ENCODE measurements at regions not wholly inside any gene's neighbourhood (a gene's known extent, or its start where the extent isn't known, plus 50 kb on each side); places are given as distances from the start of the nearest gene placed in this dataset.

GRCh38 chr5:6321078-6321477 is 57.3 kb downstream of the MED10 start:
- H3K27me3 ChIP-seq (ENCODE audit: control insufficient read depth, insufficient read depth, low read length) = peaks cover 31% of the 10 kb centered on the region; the same call in 1 of the 2 replicates
- H3K4me3 ChIP-seq (ENCODE audit: low read depth, low read length) = no peak overlapping the region
- H3K9me3 ChIP-seq (ENCODE audit: control insufficient read depth, insufficient read depth, low read depth, low read length) = 0 out of 2 replicates have a peak, but pooled peaks cover 3% of the 10 kb centered on the region
- H3K27ac ChIP-seq (ENCODE audit: low read depth, low read length) = no peak overlapping the region
- no peak overlapping the region for H3K9ac ChIP-seq (ENCODE audit: low read length)
- H3K4me1 ChIP-seq (ENCODE audit: control insufficient read depth, insufficient read depth, low read length) = no peaks in the 10 kb centered on the region
- no peaks in the 10 kb centered on the region for H3K36me3 ChIP-seq (ENCODE audit: control insufficient read depth, insufficient read depth, low read length)

GRCh38 chr5:6319116-6319515 is 59.2 kb downstream of the MED10 start:
- 0 out of 2 replicates have a peak, but pooled peaks cover 3% of the 10 kb centered on the region for H3K9me3 ChIP-seq (ENCODE audit: control insufficient read depth, insufficient read depth, low read depth, low read length)
- no peak overlapping the region for H3K4me3 ChIP-seq (ENCODE audit: low read depth, low read length)
- no peaks in the 10 kb centered on the region for H3K36me3 ChIP-seq (ENCODE audit: control insufficient read depth, insufficient read depth, low read length)
- peaks cover 37% of the 10 kb centered on the region; the same call in 1 of the 2 replicates for H3K27me3 ChIP-seq (ENCODE audit: control insufficient read depth, insufficient read depth, low read length)
- no peak overlapping the region for H3K9ac ChIP-seq (ENCODE audit: low read length)
- no peaks in the 10 kb centered on the region for H3K4me1 ChIP-seq (ENCODE audit: control insufficient read depth, insufficient read depth, low read length)
- H3K27ac ChIP-seq (ENCODE audit: low read depth, low read length) = no peak overlapping the region

DNA sequence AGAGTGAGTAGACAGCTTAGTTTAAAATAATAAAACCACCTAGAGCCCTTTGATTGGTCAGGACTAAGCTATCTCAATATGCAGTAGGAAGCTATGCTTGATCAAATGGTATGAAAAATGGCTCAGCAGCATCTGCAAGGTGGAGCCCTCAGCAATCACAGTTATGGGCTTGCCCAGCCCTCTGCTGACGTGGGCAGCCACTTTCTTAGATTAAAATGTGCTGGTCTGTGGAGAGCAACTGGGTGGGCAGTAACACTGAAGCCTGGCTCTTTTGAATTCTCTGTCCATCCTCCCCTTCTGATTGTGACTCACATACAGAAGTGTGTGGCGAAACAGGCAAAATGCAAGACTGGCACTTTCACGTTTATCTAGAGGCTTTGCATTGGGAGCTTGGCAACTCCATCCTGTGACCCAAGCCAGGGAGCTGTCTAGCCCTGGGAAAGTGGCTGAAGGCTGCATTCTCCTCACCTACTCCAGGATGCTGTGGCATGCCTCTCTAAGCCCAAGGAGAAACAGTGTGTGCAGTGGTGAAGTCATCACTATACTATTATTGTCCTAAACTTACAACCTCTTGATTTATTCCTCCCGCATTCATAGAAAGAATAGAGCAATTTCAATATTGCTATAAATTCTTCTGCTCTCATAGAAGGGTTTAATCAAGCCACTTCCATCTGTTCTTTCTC is 61.1 kb downstream of the MED10 start:
- Histone ChIP-seq H3K27me3 (ENCODE audit: control insufficient read depth, insufficient read depth, low read length) (peaks cover 44% of the 10 kb centered on the region), H3K4me1 (ENCODE audit: control insufficient read depth, insufficient read depth, low read length) (no peaks in the 10 kb centered on the region), H3K27ac (ENCODE audit: low read depth, low read length) (no peak overlapping the region)

DNA sequence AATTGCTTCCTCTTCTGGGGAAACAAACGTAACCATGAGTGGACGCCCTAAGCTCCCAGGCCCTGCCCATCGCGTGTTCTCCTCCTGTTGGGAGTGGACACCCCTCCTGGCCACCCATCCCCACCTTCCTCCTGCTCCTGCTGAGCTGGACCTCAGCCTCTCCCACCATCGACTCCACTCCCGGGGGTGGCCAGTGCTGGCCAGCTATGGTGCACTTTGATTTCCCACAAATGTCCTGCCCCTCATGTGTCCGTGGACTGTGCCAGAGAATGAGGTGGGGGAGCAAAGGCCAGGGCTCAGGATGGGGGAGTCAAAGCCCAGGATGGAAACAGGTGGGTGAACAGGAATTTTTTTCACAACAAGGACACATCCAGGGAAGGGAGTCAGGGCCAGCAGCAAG is 62.8 kb downstream of the MED10 start:
- Histone ChIP-seq H3K4me3 (ENCODE audit: low read depth, low read length) (no peak overlapping the region), H3K9me3 (ENCODE audit: control insufficient read depth, insufficient read depth, low read depth, low read length) (0 out of 2 replicates have a peak, but pooled peaks cover 2% of the 10 kb centered on the region), H3K27me3 (ENCODE audit: control insufficient read depth, insufficient read depth, low read length) (peaks cover 56% of the 10 kb centered on the region), H3K36me3 (ENCODE audit: control insufficient read depth, insufficient read depth, low read length) (no peaks in the 10 kb centered on the region), H3K9ac (ENCODE audit: low read length) (no peak overlapping the region), H3K27ac (ENCODE audit: low read depth, low read length) (no peak overlapping the region), H3K4me1 (ENCODE audit: control insufficient read depth, insufficient read depth, low read length) (no peaks in the 10 kb centered on the region)

More for the DNA sequence above, 61.1 kb downstream of the MED10 start:
- Histone ChIP-seq H3K9me3 (ENCODE audit: control insufficient read depth, insufficient read depth, low read depth, low read length) (0 out of 2 replicates have a peak, but pooled peaks cover 3% of the 10 kb centered on the region), H3K36me3 (ENCODE audit: control insufficient read depth, insufficient read depth, low read length) (no peaks in the 10 kb centered on the region), H3K9ac (ENCODE audit: low read length) (no peak overlapping the region), H3K4me3 (ENCODE audit: low read depth, low read length) (no peak overlapping the region)

GRCh38 chr5:6311568-6312501 is 66.5 kb downstream of the MED10 start:
- H3K9ac ChIP-seq (ENCODE audit: low read length) = no peak overlapping the region
- no peak overlapping the region for H3K27ac ChIP-seq (ENCODE audit: low read depth, low read length)
- H3K4me3 ChIP-seq (ENCODE audit: low read depth, low read length) = no peak overlapping the region
- no peaks in the 10 kb centered on the region for H3K4me1 ChIP-seq (ENCODE audit: control insufficient read depth, insufficient read depth, low read length)
- peaks cover 79% of the 10 kb centered on the region for H3K27me3 ChIP-seq (ENCODE audit: control insufficient read depth, insufficient read depth, low read length)
- H3K9me3 ChIP-seq (ENCODE audit: control insufficient read depth, insufficient read depth, low read depth, low read length) = no peaks in the 10 kb centered on the region
- H3K36me3 ChIP-seq (ENCODE audit: control insufficient read depth, insufficient read depth, low read length) = no peaks in the 10 kb centered on the region

DNA sequence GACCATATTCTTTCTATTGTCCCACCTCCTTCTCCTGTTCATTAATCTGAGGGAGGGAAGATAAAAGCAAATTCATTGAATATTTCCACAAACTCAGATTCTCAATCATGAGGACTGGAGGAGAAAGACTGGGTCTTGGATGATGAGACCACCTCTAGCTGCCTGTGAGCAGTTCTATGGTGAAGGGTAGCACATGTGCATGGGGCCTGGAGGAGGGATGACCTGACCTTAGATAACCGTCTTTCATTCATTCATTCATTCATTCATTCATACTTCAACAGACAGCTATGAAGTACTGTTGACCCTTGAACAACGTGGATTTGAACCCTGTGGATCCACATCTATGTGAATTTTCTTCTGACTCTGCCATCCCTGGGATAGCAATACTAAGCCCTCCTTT is 68.4 kb downstream of the MED10 start:
- Histone ChIP-seq H3K36me3 (ENCODE audit: control insufficient read depth, insufficient read depth, low read length) (no peaks in the 10 kb centered on the region), H3K27me3 (ENCODE audit: control insufficient read depth, insufficient read depth, low read length) (peaks cover 82% of the 10 kb centered on the region), H3K27ac (ENCODE audit: low read depth, low read length) (no peak overlapping the region), H3K4me3 (ENCODE audit: low read depth, low read length) (no peak overlapping the region), H3K9ac (ENCODE audit: low read length) (no peak overlapping the region), H3K9me3 (ENCODE audit: control insufficient read depth, insufficient read depth, low read depth, low read length) (no peaks in the 10 kb centered on the region), H3K4me1 (ENCODE audit: control insufficient read depth, insufficient read depth, low read length) (no peaks in the 10 kb centered on the region)

GRCh38 chr5:6308683-6309082 is 69.7 kb downstream of the MED10 start:
- no peak overlapping the region for H3K4me3 ChIP-seq (ENCODE audit: low read depth, low read length)
- H3K9me3 ChIP-seq (ENCODE audit: control insufficient read depth, insufficient read depth, low read depth, low read length) = no peaks in the 10 kb centered on the region
- no peaks in the 10 kb centered on the region for H3K36me3 ChIP-seq (ENCODE audit: control insufficient read depth, insufficient read depth, low read length)
- peaks cover 84% of the 10 kb centered on the region for H3K27me3 ChIP-seq (ENCODE audit: control insufficient read depth, insufficient read depth, low read length)
- no peaks in the 10 kb centered on the region for H3K4me1 ChIP-seq (ENCODE audit: control insufficient read depth, insufficient read depth, low read length)
- H3K27ac ChIP-seq (ENCODE audit: low read depth, low read length) = no peak overlapping the region
- no peak overlapping the region for H3K9ac ChIP-seq (ENCODE audit: low read length)

DNA sequence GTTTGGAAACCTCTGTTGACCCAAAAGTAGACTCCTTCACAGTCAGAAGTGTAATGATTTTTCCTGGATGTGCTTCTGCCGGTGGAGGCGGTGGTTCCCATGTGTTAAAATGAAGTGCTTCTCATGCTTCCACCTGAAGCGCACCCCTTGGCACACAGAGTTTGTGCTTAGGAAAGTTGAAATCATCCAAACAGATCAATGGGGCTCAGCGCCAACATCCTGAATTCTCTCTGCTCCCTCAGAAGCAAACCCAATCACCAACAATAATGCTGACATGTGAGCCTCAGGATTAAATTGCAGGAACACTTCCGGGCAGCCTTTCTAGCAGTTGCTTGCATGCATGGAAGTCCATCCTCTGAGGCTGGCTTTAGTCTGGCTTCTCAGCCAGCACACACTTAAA is 71.0 kb downstream of the MED10 start:
- H3K27ac ChIP-seq (ENCODE audit: low read depth, low read length) = no peak overlapping the region
- no peak overlapping the region for H3K4me3 ChIP-seq (ENCODE audit: low read depth, low read length)
- H3K27me3 ChIP-seq (ENCODE audit: control insufficient read depth, insufficient read depth, low read length) = peaks cover 90% of the 10 kb centered on the region
- no peak overlapping the region for H3K9ac ChIP-seq (ENCODE audit: low read length)
- H3K9me3 ChIP-seq (ENCODE audit: control insufficient read depth, insufficient read depth, low read depth, low read length) = no peaks in the 10 kb centered on the region
- H3K36me3 ChIP-seq (ENCODE audit: control insufficient read depth, insufficient read depth, low read length) = no peaks in the 10 kb centered on the region
- peaks cover 3% of the 10 kb centered on the region; the same call in 1 of the 2 replicates for H3K4me1 ChIP-seq (ENCODE audit: control insufficient read depth, insufficient read depth, low read length)

GRCh38 chr5:6305853-6306252 is 72.5 kb downstream of the MED10 start:
- no peak overlapping the region for H3K27ac ChIP-seq (ENCODE audit: low read depth, low read length)
- H3K4me3 ChIP-seq (ENCODE audit: low read depth, low read length) = no peak overlapping the region
- no peaks in the 10 kb centered on the region for H3K9me3 ChIP-seq (ENCODE audit: control insufficient read depth, insufficient read depth, low read depth, low read length)
- peaks cover 10% of the 10 kb centered on the region; the same call in 1 of the 2 replicates for H3K4me1 ChIP-seq (ENCODE audit: control insufficient read depth, insufficient read depth, low read length)
- H3K36me3 ChIP-seq (ENCODE audit: control insufficient read depth, insufficient read depth, low read length) = no peaks in the 10 kb centered on the region
- no peak overlapping the region for H3K9ac ChIP-seq (ENCODE audit: low read length)
- H3K27me3 ChIP-seq (ENCODE audit: control insufficient read depth, insufficient read depth, low read length) = peaks cover 92% of the 10 kb centered on the region

DNA sequence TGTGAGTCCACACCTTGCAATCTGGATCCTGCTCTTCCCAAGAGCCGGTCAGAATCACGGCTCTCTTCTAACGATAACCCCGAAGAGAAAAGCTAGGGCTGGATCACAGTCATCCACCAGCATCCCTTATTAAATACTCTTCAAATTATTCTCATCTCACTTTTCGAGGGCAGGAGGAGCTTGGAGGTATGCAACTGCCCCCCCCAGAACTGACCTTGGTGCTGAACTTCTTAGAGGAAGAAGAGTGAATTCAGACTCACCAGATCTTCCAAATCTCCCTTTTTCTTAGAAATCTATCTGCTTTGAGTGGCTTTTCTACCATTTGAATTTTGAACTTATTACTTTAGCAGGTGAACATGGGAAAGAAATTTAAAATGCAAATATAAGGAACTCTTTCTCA is 75.7 kb downstream of the MED10 start:
- H3K36me3 ChIP-seq (ENCODE audit: control insufficient read depth, insufficient read depth, low read length) = no peaks in the 10 kb centered on the region
- H3K4me3 ChIP-seq (ENCODE audit: low read depth, low read length) = no peak overlapping the region
- no peak overlapping the region for H3K9ac ChIP-seq (ENCODE audit: low read length)
- H3K4me1 ChIP-seq (ENCODE audit: control insufficient read depth, insufficient read depth, low read length) = peaks cover 10% of the 10 kb centered on the region; the same call in 1 of the 2 replicates
- no peak overlapping the region for H3K27ac ChIP-seq (ENCODE audit: low read depth, low read length)
- H3K9me3 ChIP-seq (ENCODE audit: control insufficient read depth, insufficient read depth, low read depth, low read length) = no peaks in the 10 kb centered on the region
- H3K27me3 ChIP-seq (ENCODE audit: control insufficient read depth, insufficient read depth, low read length) = peaks cover 73% of the 10 kb centered on the region

DNA sequence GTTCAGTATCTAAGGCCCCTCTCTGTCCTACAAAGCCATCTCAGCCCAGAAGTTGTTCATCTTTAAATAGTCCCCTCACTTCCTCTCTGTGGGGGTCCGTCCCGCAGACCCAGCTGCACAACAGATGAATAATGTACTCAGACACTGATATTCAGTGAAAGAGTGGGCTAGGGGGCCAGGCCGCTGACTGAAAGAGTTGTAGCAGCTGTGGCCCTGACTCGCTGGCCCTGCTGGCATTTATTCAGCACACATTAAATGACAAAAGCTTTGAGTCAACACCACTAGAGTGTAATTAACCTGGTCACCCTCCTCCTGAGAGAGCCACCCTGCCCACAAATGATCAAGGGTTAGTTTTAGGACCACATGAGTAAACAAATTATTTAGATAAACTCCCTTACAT is 76.3 kb downstream of the MED10 start:
- Histone ChIP-seq H3K27ac (ENCODE audit: low read depth, low read length) (no peak overlapping the region), H3K27me3 (ENCODE audit: control insufficient read depth, insufficient read depth, low read length) (peaks cover 67% of the 10 kb centered on the region)

More for the DNA sequence above, 76.3 kb downstream of the MED10 start:
- Histone ChIP-seq H3K9me3 (ENCODE audit: control insufficient read depth, insufficient read depth, low read depth, low read length) (no peaks in the 10 kb centered on the region), H3K4me3 (ENCODE audit: low read depth, low read length) (no peak overlapping the region), H3K9ac (ENCODE audit: low read length) (no peak overlapping the region), H3K36me3 (ENCODE audit: control insufficient read depth, insufficient read depth, low read length) (no peaks in the 10 kb centered on the region), H3K4me1 (ENCODE audit: control insufficient read depth, insufficient read depth, low read length) (peaks cover 10% of the 10 kb centered on the region; the same call in 1 of the 2 replicates)
